NCI-H345 treated with DMSO at 0.1 percent for 48 hours (cell line): ENCODE measurements at regions not wholly inside any gene's neighbourhood (a gene's known extent, or its start where the extent isn't known, plus 50 kb on each side); places are given as distances from the start of the nearest gene placed in this dataset.

Experiments
- DNase-seq: peaks from one replicate; lab custom pipeline; 2025; ENCODE audit not compliant: unreplicated experiment; lab: John Stamatoyannopoulos, UW

DNA sequence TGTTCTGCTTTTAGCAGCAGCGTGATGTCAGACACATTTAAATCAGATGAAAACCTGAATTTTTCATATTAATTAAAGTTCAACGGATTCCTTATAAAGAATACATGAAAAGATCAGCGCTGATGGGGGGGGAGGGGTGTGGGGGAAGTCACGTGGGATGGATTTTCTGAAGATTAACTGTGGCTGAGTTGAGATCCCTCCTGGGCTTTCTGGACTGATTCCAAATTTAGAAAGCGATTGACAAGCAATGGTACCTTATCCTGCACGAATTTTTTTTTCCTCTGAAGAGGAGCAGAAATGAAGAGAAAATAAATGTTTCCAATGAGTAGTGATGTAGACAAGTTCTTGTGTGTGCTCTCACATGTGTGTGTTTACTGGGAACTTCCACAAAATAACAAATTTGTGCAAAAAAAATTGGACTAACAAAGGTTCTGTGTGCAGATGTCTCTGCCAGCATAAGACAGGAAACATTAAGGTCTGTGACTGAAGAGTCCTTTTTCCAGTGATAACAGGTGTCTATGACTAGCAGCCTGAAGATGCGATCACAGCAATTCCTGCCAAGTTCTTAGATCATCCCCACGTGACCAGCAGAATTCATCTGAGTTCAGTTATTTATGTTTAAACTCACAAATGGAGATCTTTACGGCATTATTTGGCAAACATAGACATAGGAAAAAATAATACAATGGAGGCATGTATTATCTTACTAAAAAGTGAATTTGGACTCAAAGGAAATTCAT is 585.2 kb upstream of the CELF2 start:
- DNase-seq = peak; percentile 13

DNA sequence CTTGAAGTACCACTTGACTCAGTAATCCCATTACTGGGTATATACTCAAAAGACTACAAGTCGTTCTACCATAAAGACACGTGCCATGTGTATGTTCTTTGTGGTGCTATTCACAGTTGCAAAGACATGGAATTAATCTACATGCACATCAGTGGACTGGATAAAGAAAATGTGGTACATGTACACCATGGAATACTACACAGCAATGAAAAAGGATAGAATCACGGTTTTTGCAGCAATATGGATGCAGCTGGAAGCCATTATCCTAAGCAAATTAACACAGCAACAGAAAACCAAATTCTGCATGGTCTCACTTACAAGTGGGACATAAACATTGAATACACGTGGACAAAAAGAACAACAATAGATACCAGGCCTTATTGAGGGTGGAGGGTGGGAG is 583.4 kb upstream of the CELF2 start:
- DNase-seq = no peak

- no peak for DNase-seq
Observed at GRCh38 chr10:10437886-10438285, 579.8 kb upstream of the CELF2 start.

- no peak for DNase-seq
Observed at GRCh38 chr10:10438335-10439100, 579.2 kb upstream of the CELF2 start.

DNA sequence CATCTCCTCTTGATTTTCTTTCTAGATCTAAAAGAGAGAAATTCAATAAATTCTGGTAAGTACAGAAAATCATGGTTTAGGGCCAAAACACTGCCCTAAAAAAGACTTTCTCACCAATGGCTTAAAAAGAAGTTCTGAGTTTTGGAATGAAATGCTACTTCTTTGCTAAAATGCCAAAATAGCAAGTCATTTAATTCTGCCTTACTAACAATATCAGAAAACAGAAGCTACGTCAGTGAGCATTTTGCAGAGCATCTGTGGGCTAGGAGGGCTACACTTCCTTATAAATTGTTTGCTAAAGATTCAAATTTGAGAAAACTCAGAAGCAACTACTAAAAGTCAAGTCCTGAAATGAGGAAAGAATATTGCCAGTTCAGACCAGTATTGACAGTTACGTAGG is 560.8 kb upstream of the CELF2 start:
- DNase-seq = no peak

GRCh38 chr10:10460451-10460850 is 557.2 kb upstream of the CELF2 start:
- no peak for DNase-seq

GRCh38 chr10:10462151-10462941 is 555.3 kb upstream of the CELF2 start:
- no peak for DNase-seq

DNA sequence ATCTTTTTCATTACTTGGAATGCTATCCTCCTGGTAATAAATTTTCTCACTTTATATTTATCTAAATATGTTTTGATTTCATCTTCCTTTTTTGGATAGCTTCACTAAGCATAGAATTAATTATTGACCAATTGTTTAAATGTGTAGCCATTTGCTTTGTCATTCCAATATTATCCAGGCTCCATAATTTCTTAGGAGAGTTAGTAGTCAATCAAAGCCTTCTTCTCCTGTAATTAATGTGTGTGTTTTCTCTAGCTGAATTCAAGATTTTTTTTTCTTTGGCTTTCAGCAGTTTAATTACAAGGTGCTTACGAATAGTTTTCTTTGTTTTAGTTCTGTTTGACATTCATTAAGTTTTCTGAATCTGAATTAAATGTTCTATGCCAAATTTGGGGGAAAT is 545.9 kb upstream of the CELF2 start:
- no peak for DNase-seq

DNA sequence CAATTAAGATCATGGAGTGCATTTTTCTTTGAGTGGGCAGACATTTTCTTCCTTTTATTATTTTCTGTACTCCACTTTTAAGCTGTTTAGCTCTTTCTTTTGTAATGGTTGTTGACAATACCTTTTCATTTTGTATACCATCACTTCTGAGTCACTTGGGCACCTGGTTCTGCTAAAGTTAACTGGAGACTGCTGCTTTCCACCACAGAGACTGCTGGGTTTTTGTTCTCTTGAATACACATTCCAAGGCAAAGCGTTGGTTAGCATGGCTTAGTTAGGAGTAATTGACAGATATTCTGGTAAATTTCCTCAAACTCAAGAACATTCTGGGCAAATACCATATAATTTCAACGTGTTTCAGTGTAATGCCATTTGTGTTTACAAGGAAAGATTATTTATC is 541.9 kb upstream of the CELF2 start:
- no peak for DNase-seq

DNA sequence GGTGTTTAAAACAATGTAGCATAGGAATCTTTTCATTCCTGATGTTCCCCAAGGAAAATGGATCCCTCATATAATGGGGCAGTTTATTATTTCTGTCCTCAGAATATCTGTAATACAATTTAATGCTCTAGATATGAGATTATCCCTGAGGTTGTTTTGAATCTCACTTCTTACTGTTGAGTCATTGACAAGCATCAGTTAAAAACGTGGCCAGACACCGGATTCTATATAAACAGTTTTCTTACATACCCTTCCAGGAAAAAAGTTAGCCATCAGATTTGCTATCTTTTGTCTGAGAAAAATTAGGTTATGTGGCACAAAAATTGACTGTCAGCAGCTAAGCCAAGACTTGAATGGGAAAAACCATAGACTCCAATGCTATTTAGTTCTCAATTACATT is 539.8 kb upstream of the CELF2 start:
- DNase-seq = no peak

- DNase-seq = no peak
Observed at GRCh38 chr10:10479465-10479864, 538.2 kb upstream of the CELF2 start.

DNA sequence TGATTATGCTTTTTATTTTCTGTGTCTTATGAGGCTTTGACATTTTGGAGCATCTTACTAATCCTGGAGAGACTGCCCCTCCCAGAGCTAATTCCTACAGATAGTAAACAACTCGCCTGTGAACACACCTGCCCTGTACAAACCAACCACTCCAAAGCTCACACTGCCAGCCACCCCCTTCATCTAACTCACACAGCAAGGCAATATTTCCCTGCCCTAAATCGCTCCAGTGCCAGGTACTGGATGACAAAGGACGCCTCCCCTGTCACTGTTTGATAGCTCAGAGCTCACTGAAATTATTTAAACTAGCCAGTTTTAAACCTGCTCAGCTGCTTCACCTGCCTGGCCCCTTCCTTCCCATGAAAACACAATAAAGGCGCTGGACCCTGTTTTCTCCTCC is 535.1 kb upstream of the CELF2 start:
- no peak for DNase-seq

- DNase-seq = no peak
Observed at GRCh38 chr10:10489076-10489475, 528.6 kb upstream of the CELF2 start.

DNA sequence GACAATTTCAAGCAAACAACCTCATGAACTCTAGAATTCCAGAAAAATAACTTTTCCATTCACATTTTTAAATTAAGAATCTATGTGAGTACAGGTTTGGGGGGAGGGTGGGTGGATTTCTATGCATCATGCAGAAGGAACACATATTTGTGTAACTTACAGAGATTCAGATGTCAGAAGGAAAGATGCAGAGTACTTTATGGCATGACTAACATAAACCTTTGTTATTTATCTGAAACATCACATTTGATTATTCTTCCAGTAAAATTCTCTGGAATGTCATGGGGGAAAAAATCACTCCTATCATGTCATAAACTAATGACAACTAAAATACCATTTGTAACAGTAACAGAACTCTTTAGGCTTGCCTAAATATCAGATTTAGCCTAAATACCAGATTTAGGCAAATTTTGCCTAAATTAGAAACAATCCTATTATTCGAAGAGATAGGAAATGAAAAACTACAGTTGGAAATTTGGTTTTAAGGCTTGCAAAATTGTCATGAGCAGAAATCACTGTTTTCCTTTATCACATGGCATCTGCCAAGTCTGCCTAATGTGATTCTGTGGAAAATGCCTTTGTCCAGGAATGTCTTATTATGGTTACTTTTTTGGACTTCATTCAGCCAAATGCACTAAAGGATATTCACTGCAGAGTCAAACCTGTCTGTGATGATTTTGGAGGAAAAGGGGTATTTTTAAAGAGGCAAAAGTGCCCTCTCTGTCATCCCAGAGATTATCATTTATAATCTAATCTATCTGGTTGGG is 527.7 kb upstream of the CELF2 start:
- DNase-seq = no peak

- DNase-seq = no peak
Observed at GRCh38 chr10:10490581-10490980, 527.1 kb upstream of the CELF2 start.

GRCh38 chr10:10492420-10492819 is 525.3 kb upstream of the CELF2 start:
- DNase-seq = no peak

DNA sequence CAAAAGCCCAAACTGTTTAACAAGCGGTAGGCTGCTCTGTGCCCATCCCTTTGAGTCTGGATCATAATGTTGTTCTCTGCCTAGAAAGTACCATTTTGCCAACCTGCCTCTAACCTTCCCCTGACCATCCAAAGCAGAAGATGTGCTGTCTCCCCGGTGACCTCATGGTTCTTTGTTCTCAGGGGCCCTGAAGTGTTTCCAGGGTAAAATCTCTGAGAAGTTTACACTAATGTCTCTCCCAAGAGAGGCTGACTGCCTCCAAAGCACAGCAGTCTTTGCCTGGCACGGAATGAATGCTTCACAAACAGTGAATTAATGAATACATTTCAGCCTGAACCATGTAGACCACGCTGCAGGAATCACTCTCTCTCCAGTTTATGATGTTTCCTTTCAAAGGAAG is 523.8 kb upstream of the CELF2 start:
- DNase-seq = no peak

DNA sequence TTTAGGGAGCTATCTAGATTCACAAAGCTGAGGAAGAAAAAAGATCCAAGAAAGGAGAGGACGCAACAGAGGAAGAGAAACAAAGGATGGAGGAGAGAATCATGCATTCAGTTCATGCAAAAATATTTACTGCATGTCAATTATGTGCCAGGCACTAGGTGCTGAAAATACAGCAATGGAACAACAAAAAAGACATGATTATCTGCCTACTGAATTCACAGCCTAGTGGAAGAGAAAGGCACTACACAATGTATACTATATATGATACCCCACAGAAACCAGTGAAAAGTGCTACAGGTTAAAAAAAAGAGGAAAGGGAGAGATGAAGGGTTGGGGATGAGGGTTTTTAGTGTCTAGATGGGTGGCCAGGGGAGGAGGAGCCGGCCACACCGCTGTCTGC is 520.4 kb upstream of the CELF2 start:
- DNase-seq = no peak

- DNase-seq = no peak
Observed at GRCh38 chr10:10498781-10499180, 518.9 kb upstream of the CELF2 start.

DNA sequence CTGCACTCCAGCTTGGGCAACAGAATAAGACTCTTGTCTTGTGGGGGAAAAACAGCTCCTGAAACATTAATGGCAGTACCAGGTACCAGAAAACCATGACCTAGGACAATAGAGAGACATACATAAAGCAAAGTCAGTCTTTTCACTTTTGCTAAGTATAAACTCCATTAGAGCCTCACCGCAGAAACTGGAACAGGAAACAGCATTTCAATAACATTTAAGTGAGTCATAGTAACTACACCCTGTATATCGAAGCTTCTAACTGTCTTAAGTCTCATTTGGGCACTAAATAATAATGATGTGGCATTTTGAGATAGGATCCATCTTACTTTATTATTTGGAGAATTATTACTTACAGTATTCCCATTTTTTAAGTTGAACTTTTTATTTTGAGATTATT is 517.8 kb upstream of the CELF2 start:
- no peak for DNase-seq

GRCh38 chr10:10500937-10501336 is 516.7 kb upstream of the CELF2 start:
- DNase-seq = no peak
